GM19035 (cell line): ENCODE measurements at regions not wholly inside any gene's neighbourhood (a gene's known extent, or its start where the extent isn't known, plus 50 kb on each side); places are given as distances from the start of the nearest gene placed in this dataset.

Source experiments
- ATAC-seq: cut with Tn5 transposase; IDR thresholded peaks from one replicate; pipeline ENCODE4 v1.9.1; 2021; ENCODE audit not compliant: unreplicated experiment

DNA sequence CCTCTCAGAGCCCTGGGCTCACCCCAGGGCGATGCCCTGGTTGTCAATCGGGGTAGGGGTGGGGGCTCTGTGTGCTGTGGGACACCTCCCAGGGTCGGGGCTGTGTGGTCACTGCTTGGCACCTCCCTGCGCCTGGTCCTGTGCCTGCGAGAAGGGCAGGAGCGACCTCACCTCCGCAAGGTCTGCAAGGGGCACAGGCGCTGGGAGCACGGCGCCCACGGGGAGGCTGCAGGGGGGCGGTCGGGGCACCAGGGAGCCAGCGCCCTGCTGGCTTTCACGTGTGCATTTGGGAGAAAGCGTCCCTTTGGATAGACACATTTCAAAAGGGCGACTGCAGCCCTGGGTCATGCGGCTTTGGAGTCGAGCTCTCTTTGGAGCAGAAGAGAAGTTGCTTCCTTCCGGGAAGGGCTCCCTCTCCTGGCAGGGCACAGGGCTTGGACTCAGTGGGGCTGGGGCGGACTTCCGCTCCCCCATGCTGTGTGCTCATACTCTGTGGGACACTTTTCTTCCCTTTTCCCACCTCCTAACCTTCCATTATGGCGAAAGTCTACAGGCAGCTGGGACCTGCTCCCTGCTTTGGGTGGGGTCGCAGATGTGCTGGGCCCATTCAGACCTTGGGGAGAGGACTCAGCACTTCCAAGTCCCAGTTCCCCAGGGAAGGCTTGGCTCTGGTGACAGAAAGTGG, 52.9 kb upstream of the SLC28A3 start:
- ATAC-seq, result no peak

DNA sequence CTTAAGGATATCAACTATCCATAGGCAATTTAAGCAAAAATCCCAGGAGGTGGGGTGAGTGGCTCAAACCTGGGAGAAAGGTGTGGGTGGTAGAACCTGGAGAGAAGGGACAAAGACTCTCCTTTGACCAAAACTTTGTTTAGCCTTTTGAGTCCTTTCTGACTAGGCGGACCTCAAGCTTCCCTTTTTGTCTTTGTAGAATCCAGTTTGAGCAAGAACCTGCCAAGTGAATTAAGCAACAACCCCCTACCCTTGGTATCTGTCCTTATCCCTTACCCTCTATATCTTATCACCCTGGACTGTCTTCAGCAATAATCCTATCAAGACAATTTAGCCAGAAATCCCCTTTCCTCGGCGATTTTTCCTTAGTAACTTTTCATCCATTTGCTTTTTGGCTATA, 53.5 kb upstream of the SLC28A3 start:
- ATAC-seq, result no peak

DNA sequence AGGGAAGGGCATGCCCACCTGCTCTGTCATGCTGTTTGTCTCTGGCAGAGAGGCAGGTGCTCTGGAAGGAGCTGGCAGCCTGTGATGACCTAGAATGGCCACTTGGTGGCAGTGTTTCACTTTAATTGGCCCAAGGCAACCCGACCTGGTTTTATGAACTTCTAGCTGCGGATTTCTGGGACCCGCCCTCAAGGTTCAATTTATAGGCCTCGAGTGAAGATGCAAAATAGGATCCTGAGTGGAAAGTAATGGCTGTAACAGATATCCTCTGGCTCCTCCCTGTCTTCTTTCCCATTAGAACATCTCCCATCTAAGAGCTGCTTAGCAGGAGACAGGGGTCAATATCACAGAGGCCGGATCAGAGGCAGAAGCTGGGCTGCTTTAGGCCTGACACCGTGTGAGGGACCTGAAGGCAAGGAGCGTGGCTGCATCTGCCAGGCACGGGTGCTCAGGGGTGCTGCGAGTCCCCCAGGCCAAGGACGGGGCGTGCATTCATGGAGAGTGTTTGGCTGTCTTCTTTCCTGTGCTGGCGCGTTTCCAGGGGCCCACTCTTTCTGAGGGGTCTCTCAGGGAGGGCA, 56.7 kb upstream of the SLC28A3 start:
- ATAC-seq, result peak; percentile 90

DNA sequence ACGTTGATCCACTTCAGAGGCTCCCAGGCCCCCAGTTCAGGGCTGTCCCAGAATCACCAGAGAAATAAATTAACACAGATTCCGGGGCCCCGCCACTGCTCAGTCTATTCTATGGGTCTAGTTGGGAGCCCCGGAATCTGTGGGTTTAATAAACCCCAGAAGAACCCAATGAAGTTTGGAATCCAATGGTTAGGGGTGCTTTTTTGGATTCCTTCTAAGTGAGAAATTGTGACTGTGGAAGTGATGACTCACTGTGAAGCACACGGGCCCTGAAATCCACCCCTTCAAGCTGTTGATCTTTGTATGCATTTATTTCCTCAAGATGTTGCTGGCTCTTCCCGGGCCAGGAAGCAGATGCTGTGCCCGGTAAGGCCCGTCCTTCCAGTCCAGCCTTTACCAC, 57.3 kb upstream of the SLC28A3 start:
- ATAC-seq, result no peak

DNA sequence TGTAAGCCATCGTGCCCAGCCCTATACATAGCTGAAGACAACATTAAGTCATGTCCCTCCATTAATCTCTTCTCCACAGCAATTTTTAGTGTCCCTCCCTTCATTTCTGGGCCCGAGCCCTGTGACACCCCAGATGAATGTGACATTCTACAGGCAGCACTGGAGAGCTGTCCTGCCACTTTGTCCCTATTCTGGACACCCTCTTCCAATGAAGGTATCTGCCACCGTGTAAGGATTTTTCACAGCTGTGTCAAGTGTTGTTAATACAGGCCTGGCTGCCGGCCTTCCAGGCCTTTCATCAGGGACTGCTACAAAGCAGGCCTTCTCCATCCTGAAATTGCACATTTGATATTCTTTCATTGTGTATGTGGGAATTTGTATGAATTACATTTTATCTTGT, 62.0 kb upstream of the SLC28A3 start:
- no peak for ATAC-seq

DNA sequence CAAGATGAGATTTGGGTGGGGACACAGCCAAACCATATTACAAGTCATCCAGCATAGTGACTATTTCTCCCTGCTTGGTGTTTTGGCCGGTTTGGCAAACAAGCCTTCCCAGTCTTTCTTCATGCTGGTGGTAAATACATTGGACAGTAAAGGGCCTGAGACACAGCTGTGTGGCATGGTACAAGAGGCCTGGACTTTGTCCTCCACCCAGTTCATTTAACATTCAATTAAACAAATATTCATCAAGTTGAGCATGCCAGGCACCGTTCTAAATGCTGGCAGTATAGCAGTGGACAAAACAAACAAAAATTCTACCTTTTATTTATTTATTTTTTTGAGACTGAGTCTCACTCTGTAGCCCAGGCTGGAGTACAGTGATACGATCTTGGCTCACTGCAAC, 62.7 kb upstream of the SLC28A3 start:
- ATAC-seq, result no peak

DNA sequence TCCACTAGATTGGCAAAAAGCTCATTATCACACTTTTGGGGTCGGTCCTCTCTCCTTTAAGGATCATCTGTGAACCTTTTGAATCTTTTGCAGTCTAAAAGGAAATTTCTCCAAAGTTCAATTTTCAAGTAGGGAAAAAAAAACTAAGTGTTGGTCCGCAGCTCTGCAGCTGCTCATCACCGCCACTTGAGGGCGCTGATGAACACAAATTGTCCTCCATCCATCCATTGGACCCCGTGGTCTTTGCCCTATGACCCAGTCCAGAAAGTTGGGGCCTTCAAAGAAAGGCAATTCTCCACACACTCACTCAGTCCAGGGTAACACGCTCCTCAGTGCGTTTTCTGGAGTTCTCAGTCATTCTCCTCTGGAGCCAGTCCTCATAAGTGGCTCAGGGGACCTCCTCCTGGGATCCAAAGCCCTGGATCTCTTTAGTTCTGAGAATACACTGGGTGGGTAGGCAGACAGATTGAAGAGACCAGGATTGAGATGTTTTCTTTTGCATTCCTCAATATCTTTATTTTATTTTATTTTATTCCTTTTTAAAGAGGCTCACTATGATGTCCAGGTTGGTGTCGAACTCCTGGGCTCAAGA, 63.6 kb upstream of the SLC28A3 start:
- ATAC-seq, result no peak

DNA sequence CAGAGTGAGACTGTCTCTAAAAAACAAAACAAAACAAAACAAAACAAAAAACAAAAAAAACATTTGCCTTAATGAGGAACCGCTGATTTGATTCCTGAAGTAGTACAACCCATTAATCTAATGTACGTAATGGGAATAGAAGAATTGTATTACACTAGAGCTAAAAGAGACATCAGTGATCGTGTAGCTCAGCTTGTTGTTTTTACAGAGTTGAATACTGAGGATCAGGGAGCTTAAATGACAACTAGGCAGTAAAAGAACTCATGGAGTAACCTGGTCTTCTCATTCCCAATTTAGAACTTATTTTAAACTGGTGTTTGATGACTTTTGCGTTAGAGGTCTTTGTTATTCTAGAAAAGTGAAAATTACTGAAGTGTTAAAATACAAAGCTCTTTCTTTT, 65.1 kb upstream of the SLC28A3 start:
- ATAC-seq, result no peak

DNA sequence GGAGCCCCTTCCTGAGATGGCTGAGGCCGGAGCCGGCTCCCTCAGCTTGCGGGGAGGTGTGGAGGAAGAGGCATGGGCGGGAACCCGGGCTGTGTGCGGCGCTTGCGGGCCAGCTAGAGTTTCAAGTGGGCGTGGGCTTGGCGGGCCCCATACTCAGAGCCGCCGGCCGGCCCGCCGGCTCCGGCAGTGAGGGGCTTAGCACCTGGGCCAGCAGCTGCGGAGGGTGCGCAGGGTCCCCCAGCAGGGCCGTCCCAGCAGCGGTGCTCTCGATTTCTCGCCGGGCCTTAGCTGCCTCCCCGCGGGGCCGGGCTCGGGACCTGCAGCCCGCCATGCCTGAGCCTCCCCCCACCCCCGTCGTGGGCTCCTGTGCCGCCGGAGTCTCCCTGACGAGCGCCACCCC, 67.9 kb upstream of the SLC28A3 start:
- ATAC-seq, result no peak

DNA sequence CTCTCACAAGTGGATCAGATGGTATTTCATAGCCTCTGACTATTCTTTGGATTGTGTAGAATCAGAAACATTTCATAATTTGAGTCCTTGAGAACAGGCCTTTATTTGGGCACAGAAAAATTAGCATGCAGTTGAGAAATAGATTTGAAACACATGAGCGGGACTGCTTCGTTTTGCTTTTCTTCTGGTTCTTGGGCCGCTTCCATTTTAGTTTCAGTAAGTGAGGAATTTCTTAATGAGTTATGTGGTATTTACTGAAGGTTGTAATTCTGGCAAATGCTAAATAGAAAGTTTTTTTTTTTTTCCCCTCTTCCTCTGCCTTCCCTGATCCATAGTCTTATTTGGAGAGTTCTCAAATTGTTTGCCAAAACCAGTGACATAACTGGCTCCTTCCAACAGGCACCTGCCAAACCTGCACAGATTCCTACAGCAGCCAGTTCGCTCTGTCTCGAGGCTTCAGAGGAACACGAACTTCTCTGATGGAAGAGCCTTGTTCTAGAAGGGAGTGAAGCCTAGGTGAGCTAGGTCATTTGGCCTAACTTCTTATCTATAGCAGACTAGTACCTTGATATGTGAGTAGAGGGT, 71.2 kb upstream of the SLC28A3 start:
- no peak for ATAC-seq

DNA sequence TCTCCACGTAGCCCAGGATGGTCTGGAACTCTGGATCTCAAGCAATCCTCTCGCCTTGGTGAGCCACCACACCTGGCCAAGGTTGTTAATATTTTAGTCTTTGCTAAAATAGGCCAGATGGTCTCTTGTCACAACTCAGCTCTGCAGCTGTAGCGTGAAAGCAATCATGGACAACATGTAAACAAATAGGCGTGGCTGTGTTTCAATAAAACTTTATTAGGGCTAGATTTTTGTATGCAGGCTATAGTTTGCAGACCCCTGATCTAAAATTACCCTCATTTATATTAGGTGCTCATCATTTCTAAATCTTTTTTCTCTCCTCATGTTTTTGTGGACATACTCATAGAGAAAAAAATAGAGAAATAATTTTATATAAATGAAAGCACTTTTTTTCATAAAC, 72.1 kb upstream of the SLC28A3 start:
- no peak for ATAC-seq

DNA sequence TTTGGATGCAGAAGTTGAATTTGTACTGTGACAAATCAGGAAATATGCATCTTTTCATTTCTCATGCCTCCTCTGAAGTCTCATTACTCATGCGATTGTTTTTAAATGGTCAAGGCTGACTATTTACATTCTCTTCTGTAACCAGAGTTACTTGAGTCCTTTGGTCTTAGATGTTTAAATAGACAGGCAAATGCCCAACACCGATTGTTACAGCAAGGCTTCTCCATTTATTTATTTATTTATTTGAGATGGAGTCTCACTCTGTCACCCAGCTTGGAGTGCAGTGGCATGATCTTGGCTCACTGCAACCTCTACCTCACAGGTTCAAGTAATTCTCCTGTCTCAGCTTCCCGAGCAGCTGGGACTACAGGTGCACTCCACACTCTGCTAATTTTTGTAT, 72.7 kb upstream of the SLC28A3 start:
- ATAC-seq, result no peak

DNA sequence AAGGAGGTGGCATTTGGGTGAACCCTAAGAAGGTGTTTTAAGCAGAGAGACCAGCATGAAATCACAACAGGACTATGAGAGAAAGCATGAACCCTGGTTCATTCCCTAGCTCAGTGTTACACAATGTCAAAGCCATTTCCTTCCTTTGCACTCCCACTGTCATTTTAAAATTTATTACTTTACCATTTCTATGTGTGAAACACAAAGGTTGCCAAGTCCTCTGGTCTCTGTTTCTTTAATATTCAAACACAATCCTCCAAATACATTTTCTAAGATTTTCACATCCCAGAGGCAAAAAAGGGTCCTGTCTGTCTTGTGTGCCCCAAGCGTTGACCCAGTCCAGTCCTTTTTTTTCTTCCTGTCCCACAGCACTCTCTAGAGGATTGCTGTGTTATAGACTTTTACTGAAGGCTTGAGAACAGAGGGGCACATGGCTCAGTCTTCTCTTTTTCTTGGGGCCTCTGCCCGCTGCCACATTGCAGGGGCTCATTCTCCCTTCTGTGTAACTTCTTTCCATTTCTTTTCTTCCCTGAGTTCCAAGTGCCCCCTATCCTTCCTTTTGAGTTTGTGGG, 78.6 kb upstream of the SLC28A3 start:
- no peak for ATAC-seq

DNA sequence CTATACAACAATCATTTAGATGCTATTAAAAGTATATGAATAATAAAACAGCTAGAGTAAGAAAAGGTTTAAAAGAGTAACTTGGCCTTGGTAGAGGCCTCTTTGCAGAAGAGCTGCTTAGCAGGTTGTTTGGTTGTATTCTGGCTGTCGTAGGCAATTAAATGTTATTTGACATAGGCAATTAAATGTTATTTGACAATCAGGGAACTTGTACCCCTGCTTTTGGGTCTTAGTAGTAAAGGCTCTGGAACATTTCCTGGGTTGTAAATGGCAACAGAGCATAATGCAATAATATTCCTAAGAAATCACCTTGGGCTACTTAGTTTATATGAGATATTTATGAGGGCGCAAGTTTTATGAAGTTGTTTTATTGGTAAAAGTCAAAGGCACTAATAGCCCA, 84.4 kb upstream of the SLC28A3 start:
- no peak for ATAC-seq

DNA sequence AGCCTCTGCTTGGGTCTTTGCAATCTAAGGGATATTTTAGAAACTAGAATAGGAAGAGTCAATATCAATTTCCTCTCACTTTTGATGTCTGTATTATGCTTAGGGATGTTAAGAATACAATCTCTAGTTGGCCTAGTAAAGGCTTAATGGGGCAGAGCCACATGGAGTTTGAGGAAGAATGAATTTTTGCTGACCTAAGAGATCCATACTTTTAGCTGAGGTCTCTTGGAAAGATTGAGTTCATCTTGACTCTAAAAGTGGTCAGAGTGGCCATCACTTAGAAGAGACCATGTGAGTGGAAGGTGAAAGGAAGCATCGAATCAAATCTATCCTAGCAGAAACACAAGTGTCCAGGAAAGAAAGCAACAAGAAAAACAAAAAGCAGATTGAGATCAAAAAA, 92.2 kb upstream of the SLC28A3 start:
- ATAC-seq, result no peak

DNA sequence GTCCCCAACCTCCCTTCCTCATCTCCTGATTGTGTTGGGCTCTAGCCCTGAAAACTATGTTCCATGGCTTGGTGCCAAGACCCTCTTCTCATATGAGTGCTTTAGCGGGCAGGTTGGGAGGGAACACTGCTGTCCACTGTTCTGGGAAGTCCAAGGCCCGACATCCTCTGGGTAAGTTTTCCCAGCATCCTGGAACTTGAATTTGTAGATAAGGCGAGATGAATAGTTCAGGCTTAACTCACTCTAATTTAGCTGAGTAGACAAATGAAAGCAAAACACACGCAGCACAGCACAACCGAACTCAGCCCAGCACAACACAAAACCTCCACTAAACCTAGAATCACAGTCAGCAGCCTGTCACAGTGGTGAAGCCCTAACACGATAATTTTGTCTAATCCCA, 95.3 kb upstream of the SLC28A3 start:
- ATAC-seq, result no peak

DNA sequence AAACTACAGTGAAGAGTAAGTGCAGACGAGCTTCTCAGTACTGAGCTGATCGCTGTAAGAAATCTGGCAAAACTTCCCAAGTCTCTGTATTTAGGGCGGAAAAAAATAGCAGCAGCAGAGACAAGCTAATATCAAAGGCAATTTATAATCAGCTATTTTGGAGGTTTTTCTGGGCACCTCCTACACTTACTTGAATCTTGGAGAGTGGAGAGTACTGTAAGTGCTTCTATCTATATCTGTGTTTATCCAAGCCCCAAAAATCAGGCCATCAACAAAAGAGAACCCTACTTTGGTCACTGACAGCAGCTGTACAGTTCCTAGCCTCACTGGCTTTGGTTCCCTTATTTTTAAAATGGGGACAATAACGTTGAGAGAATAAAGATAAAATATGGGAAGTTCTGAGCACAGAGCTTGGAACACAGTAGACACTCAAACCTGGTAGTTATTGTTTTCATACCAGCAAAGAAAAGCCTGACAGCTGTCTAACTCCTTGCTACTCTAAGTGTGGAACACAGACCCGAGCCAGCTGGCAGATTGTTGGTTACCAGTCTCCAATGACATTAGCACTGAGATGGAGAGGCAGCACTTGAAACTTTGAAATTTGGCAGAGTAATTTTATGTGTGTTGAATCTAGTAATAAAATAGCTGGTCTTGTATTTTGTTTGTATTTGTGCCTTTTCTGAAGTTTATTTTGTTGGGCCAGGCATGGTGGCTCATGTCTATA, 96.0 kb upstream of the SLC28A3 start:
- no peak for ATAC-seq

DNA sequence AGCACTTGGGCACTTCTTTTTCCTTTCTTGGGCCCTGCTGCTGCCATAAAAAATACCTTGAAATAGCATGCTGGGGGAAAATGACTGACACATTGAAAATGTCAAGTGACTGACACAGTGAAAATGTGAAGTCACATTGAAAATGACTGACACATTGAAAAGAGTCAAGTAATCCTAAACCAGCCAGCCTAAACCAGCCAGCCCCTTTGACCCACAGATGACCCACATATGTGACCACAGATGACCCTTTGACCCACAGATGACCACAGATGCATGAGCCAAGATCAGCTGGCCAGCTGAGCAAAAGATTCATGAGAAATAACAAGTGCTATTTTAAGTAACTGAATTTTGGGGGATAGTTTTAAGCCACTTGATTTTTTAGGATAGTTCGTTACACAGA, 97.8 kb upstream of the SLC28A3 start:
- no peak for ATAC-seq

DNA sequence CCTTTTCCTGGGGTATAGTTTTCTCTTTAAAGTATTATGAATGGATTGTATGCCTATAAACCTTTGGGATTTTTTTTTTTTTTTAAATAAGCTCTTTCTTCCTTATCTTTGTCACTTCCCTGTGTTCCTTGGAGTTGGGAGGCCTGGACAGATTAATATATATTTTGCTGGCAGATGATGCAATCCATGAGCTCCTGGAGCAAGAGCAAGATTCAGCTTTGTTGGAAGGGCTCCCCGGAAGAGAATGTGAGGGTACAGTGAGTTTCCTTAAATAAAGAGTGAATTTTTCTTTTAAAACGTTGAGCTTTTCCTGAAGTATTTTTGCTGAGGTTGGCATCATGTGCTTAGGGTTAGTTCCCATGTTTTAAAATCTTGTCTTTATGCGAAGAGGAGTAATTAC, 98.7 kb upstream of the SLC28A3 start:
- ATAC-seq, result no peak

DNA sequence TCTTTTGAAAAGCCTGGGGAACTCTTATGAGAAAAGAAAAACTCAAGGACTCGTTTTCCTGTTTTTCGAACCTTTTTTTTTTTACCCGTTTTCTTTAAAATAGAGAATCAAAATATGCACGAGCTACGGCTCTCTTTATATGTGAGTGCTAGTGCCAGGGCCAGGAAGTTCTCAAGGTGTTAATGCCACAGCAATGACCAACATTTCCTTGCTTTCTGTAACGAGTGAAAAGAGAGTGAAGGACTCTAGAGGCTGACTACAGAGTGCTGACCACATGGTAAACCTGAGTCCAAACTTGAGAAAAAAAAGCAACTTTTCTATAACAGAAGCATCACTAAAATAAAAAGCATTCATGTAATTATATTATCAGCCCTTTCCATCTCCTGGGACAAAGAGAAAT, 102.2 kb upstream of the SLC28A3 start:
- ATAC-seq, result no peak

DNA sequence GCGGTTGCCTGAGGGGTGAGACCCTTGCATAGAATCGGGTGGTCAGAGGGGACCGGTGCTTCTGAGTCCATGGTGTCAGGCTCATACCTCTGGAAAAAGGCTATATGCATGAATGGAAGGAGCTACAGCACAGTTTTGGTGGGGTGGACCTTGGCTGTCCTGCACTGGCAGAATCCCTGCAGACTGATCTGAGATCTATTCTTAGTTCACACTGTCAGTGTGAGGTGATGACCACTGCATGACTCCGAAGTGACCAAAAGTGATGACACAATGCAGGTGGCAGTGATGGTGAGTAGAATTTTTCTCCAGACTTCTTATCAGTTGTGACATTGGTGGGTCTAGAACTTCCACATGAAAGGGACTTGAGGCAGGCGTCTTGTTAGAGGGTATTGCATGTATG, 105.2 kb upstream of the SLC28A3 start:
- no peak for ATAC-seq

DNA sequence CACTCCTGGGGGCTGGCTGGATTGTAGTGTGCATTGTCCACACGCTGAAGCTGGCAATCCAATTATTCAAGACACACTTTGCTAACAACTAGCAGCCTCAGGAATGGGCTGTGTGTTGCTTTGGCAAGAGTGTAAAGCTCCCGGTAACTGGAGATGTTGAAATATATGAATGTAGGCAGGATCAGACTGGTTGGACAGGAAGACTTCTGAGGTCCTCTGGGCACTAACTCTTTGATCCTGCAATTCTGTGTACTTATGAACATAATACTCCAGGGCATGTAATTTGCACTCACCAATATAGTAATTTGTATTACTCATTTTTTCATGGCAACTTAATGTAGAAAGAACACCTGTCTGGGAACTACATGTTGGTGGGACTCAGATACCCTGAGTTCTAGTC, 106.7 kb upstream of the SLC28A3 start:
- ATAC-seq, result no peak
